IMR-90 (cell line): ENCODE measurements at regions not wholly inside any gene's neighbourhood (a gene's known extent, or its start where the extent isn't known, plus 50 kb on each side); places are given as distances from the start of the nearest gene placed in this dataset.

Source experiments
- ATAC-seq: fragments of 200-7000 bp; cut with Tn5 transposase; 2 replicates; pipeline ENCODE4 v1.9.1; 2020; ENCODE audit warnings: low read depth, mild to moderate bottlenecking, moderate library complexity
- BruUV-seq: library from RNA; stranded (reverse); fragments of 400-500 nt; replicated peaks from 2 replicates; lab custom pipeline; 2021; lab: Mats Ljungman, UMichigan
- CTCF ChIA-PET: fragments of 300-600 bp; formaldehyde crosslinking; extraction: SDS; loops from one replicate; lab custom pipeline; 2021; ENCODE audit warnings: antibody characterized with exemption; lab: Yijun Ruan, JAX
- POLR2A ChIA-PET: fragments of 300-600 bp; sonication (Branson Sonifier 250); formaldehyde crosslinking; loops from one replicate; lab custom pipeline; 2022; ENCODE audit warnings: antibody characterized with exemption; ENCODE audit not compliant: unreplicated experiment; lab: Charles Lee
- DNase-seq: peaks from one replicate; pipeline ENCODE4 v3.0.0; 2013
- H2AFZ ChIP-seq: replicated peaks from 2 replicates; pipeline ENCODE3; 2013; ENCODE audit warnings: low read length, mild to moderate bottlenecking; ENCODE audit not compliant: poor library complexity
- H2AK5ac ChIP-seq: 2 replicates; pipeline ENCODE4 v1.6.1; 2013; ENCODE audit warnings: low read depth, low read length, inconsistent platforms
- H2AK9ac ChIP-seq: replicated peaks from 2 replicates; pipeline ENCODE3; 2013; ENCODE audit warnings: mild to moderate bottlenecking, low read depth, low read length, moderate library complexity; ENCODE audit not compliant: poor library complexity
- H2BK120ac ChIP-seq: 2 replicates; pipeline ENCODE4 v1.6.1; 2013; ENCODE audit warnings: low read depth, low read length, inconsistent platforms
- H2BK15ac ChIP-seq: 3 replicates; pipeline ENCODE4 v1.6.1; 2013; ENCODE audit warnings: low read depth, low read length, inconsistent platforms
- H2BK20ac ChIP-seq: 2 replicates; pipeline ENCODE4 v1.6.1; 2013; ENCODE audit warnings: low read depth, mild to moderate bottlenecking, inconsistent platforms, low read length, moderate library complexity
- H2BK5ac ChIP-seq: 2 replicates; pipeline ENCODE4 v1.6.1; 2013; ENCODE audit warnings: mild to moderate bottlenecking, low read depth, low read length, inconsistent platforms; ENCODE audit not compliant: poor library complexity, severe bottlenecking
- H3K14ac ChIP-seq: replicated peaks from 2 replicates; pipeline ENCODE4 v1.6.1; 2013; ENCODE audit warnings: low read depth, low read length, inconsistent platforms
- H3K18ac ChIP-seq: 2 replicates; pipeline ENCODE4 v1.6.1; 2013; ENCODE audit warnings: low read depth, low read length, control low read depth
- H3K23ac ChIP-seq: 2 replicates; pipeline ENCODE4 v1.6.1; 2013; ENCODE audit warnings: low read depth, low read length, inconsistent platforms
- H3K27ac ChIP-seq: 2 replicates; pipeline ENCODE4 v1.5.1; 2013; ENCODE audit warnings: mild to moderate bottlenecking, control low read depth, low read length; ENCODE audit not compliant: insufficient read depth
- H3K27me3 ChIP-seq: 2 replicates; pipeline ENCODE4 v1.6.1; 2013; ENCODE audit warnings: low read length; ENCODE audit not compliant: control insufficient read depth, insufficient read depth
- H3K36me3 ChIP-seq: 2 replicates; pipeline ENCODE4 v1.6.1; 2013; ENCODE audit warnings: low read length, mixed read lengths; ENCODE audit not compliant: control insufficient read depth, insufficient read depth
- H3K4ac ChIP-seq: 2 replicates; pipeline ENCODE4 v1.6.1; 2013; ENCODE audit warnings: low read depth, low read length, inconsistent platforms
- H3K4me1 ChIP-seq: 2 replicates; pipeline ENCODE4 v1.6.1; 2013; ENCODE audit warnings: low read length, mixed read lengths; ENCODE audit not compliant: control insufficient read depth, insufficient read depth
- H3K4me2 ChIP-seq: 2 replicates; pipeline ENCODE4 v1.6.1; 2013; ENCODE audit warnings: low read depth, mild to moderate bottlenecking, control low read depth, low read length, moderate library complexity
- H3K4me3 ChIP-seq: 2 replicates; pipeline ENCODE4 v1.5.1; 2013; ENCODE audit warnings: low read depth, mild to moderate bottlenecking, control low read depth, low read length, moderate library complexity; ENCODE audit not compliant: insufficient read depth
- H3K56ac ChIP-seq: 2 replicates; pipeline ENCODE4 v1.6.1; 2013; ENCODE audit warnings: low read length, inconsistent platforms; ENCODE audit not compliant: insufficient read depth; ENCODE audit errors: extremely low read depth
- H3K79me1 ChIP-seq, 2 experiments: 2 replicates each; pipeline ENCODE4 v1.6.1; 2013; ENCODE audit warnings: low read length in 2 of 2, inconsistent platforms in 1 of 2, low read depth in 1 of 2
- H3K9ac ChIP-seq: 2 replicates; pipeline ENCODE4 v1.6.1; 2013; ENCODE audit warnings: low read depth, low read length, control low read depth
- H3K9me1 ChIP-seq: 2 replicates; pipeline ENCODE4 v1.6.1; 2013; ENCODE audit warnings: low read length, inconsistent platforms; ENCODE audit not compliant: insufficient read depth
- H3K9me3 ChIP-seq: 2 replicates; pipeline ENCODE4 v1.6.1; 2013; ENCODE audit warnings: low read length; ENCODE audit not compliant: control insufficient read depth, insufficient read depth
- H4K20me1 ChIP-seq: 2 replicates; pipeline ENCODE4 v1.6.1; 2013; ENCODE audit warnings: low read length, inconsistent platforms; ENCODE audit not compliant: insufficient read depth
- H4K5ac ChIP-seq: 2 replicates; pipeline ENCODE4 v1.6.1; 2013; ENCODE audit warnings: mild to moderate bottlenecking, low read depth, low read length, control low read depth
- H4K8ac ChIP-seq, 2 experiments: 2 replicates each; pipeline ENCODE4 v1.6.1; 2013; ENCODE audit warnings: low read depth in 2 of 2, low read length in 2 of 2, control low read depth in 1 of 2, inconsistent platforms in 1 of 2
- H4K91ac ChIP-seq: 2 replicates; pipeline ENCODE4 v1.6.1; 2013; ENCODE audit warnings: low read depth, low read length, inconsistent platforms; ENCODE audit not compliant: insufficient read depth
- BHLHE40 ChIP-seq: fragments of 150-350 bp; IDR thresholded peaks from 2 replicates; pipeline ENCODE4 v1.6.1; 2016; ENCODE audit warnings: mild to moderate bottlenecking, low read depth, low read length
- CEBPB ChIP-seq: IDR thresholded peaks from 2 replicates; pipeline ENCODE4 v1.6.1; 2012; ENCODE audit warnings: low read depth, low read length, improper control_type of control experiment
- CHD1 ChIP-seq: IDR thresholded peaks from 2 replicates; pipeline ENCODE4 v1.6.1; 2012; ENCODE audit warnings: low read depth, low read length, improper control_type of control experiment
- CTCF ChIP-seq: conservative IDR thresholded peaks from 2 replicates; pipeline ENCODE4 v1.5.1; 2012; ENCODE audit warnings: mild to moderate bottlenecking, low read depth, low read length, improper control_type of control experiment
- ELK1 ChIP-seq: fragments of 150-350 bp; IDR thresholded peaks from 2 replicates; pipeline ENCODE4 v1.6.1; 2016; ENCODE audit warnings: low read depth, mild to moderate bottlenecking, low read length, moderate library complexity, borderline replicate concordance
- FOS ChIP-seq: fragments of 150-350 bp; IDR thresholded peaks from 2 replicates; pipeline ENCODE4 v1.6.1; 2016; ENCODE audit warnings: low read depth, low read length
- MAFK ChIP-seq: IDR thresholded peaks from 2 replicates; pipeline ENCODE4 v1.6.1; 2012; ENCODE audit warnings: low read depth, low read length, improper control_type of control experiment
- MAZ ChIP-seq: IDR thresholded peaks from 2 replicates; pipeline ENCODE4 v1.6.1; 2012; ENCODE audit warnings: low read depth, mild to moderate bottlenecking, low read length, improper control_type of control experiment, moderate library complexity, borderline replicate concordance
- MXI1 ChIP-seq: IDR thresholded peaks from 2 replicates; pipeline ENCODE4 v1.6.1; 2012; ENCODE audit warnings: low read depth, mild to moderate bottlenecking, low read length, moderate library complexity, borderline replicate concordance
- NFE2L2 ChIP-seq: fragments of 150-350 bp; IDR thresholded peaks from 2 replicates; pipeline ENCODE4 v1.6.1; 2016; ENCODE audit warnings: low read depth, mild to moderate bottlenecking, low read length
- POLR2A ChIP-seq: IDR thresholded peaks from 2 replicates; pipeline ENCODE4 v1.6.1; 2012; ENCODE audit warnings: mild to moderate bottlenecking, low read depth, low read length
- RAD21 ChIP-seq: IDR thresholded peaks from 2 replicates; pipeline ENCODE4 v1.6.1; 2012; ENCODE audit warnings: low read length, improper control_type of control experiment
- RCOR1 ChIP-seq: IDR thresholded peaks from 2 replicates; pipeline ENCODE4 v1.6.1; 2012; ENCODE audit warnings: mild to moderate bottlenecking, low read length, improper control_type of control experiment; ENCODE audit not compliant: insufficient replicate concordance
- RFX5 ChIP-seq: IDR thresholded peaks from 2 replicates; pipeline ENCODE4 v1.8.0; 2012; ENCODE audit warnings: low read depth, mild to moderate bottlenecking, low read length, moderate library complexity
- SMC3 ChIP-seq: fragments of 150-350 bp; IDR thresholded peaks from 2 replicates; pipeline ENCODE4 v1.6.1; 2016; ENCODE audit warnings: low read depth, mild to moderate bottlenecking, antibody characterized with exemption, low read length, moderate library complexity
- USF2 ChIP-seq: fragments of 150-350 bp; IDR thresholded peaks from 2 replicates; pipeline ENCODE4 v1.6.1; 2017; ENCODE audit warnings: mild to moderate bottlenecking, antibody characterized with exemption, low read length, low read depth
- WGBS, 2 experiments: methylation state at CpG; one replicate each; pipeline versions ENCODE4 v1.1.5 to v1.1.7; 2013; ENCODE audit warnings: missing lambda C conversion rate in 2 of 2; ENCODE audit not compliant: insufficient read length in 1 of 2; ENCODE audit errors: extremely low coverage in 2 of 2; 5-methylcytosine and 5-hydroxymethylcytosine counted together
- dilution Hi-C: fragments of 300-500 bp; cut with HindIII; formaldehyde crosslinking; loops from one replicate; pipeline ENCODE4 v1.14.3; 2018; ENCODE audit warnings: low sequenced_read_pairs; ENCODE audit not compliant: unreplicated experiment
- in situ Hi-C: fragments of 300-500 bp; cut with MboI; formaldehyde crosslinking; loops from 3 replicates; pipeline ENCODE4 v1.14.3; 2019; ENCODE audit warnings: low sequenced_read_pairs, inconsistent platforms, mixed read lengths
- intact Hi-C: fragments of 100-400 bp; cut with micrococcal nuclease; formaldehyde crosslinking; loops from 2 replicates; pipeline ENCODE4 v1.10.0; 2022

GRCh38 chr4:14668296-14668695, 334.0 kb upstream of the CPEB2 start:
- intact Hi-C loops (no loop called here), in situ Hi-C loops (no loop called here), dilution Hi-C loops (no loop called here)
- WGBS, 2 experiments: no CpG with 5 or more reads among the region's 1 CpG
- no peak overlapping the region for H2AFZ ChIP-seq
- H3K9me3 ChIP-seq: peaks cover 6% of the 10 kb centered on the region; the same call in 1 of the 2 replicates
- no peaks in the 10 kb centered on the region for H3K9me1 ChIP-seq
- H3K79me1 ChIP-seq: no peaks in the 10 kb centered on the region
- no peak for TF ChIP-seq CHD1
- TF ChIP-seq CEBPB: no peak
- TF ChIP-seq RFX5: no peak
- no peak for TF ChIP-seq RAD21
- TF ChIP-seq NFE2L2: no peak
- TF ChIP-seq USF2: no peak
- no peak for TF ChIP-seq MXI1
- TF ChIP-seq POLR2A: no peak
- TF ChIP-seq SMC3: no peak
- no peak for TF ChIP-seq MAFK
- TF ChIP-seq FOS: no peak
- no peak for TF ChIP-seq CTCF
- no peak for TF ChIP-seq MAZ
- TF ChIP-seq BHLHE40: no peak
- no peak for TF ChIP-seq ELK1
- TF ChIP-seq RCOR1: no peak
- H3K27me3 ChIP-seq: no peaks in the 10 kb centered on the region
- no peak overlapping the region for H2BK5ac ChIP-seq
- ChIA-PET POLR2A (no interaction called here), CTCF (no interaction called here)
- no peak overlapping the region for H3K4me2 ChIP-seq
- H4K91ac ChIP-seq: no peak overlapping the region
- H3K18ac ChIP-seq: no peak overlapping the region
- no peak overlapping the region for H3K27ac ChIP-seq
- no peak overlapping the region for H3K4me3 ChIP-seq
- no peak overlapping the region for H3K23ac ChIP-seq
- H3K56ac ChIP-seq: no peak overlapping the region
- no peak overlapping the region for H4K8ac ChIP-seq
- H2AK5ac ChIP-seq: no peak overlapping the region
- no peak overlapping the region for H3K9ac ChIP-seq
- H3K4me1 ChIP-seq: no peaks in the 10 kb centered on the region
- H2BK120ac ChIP-seq: no peak overlapping the region
- no peak overlapping the region for H4K5ac ChIP-seq
- H3K4ac ChIP-seq: no peak overlapping the region
- no peak for ATAC-seq
- no TSS peak for BruUV-seq
- H2AK9ac ChIP-seq: no peak overlapping the region
- no peak overlapping the region for H2BK20ac ChIP-seq
- no peak for DNase-seq
- H3K36me3 ChIP-seq: no peaks in the 10 kb centered on the region
- no peak overlapping the region for H2BK15ac ChIP-seq
- H4K20me1 ChIP-seq: no peaks in the 10 kb centered on the region
- no peak overlapping the region for H3K14ac ChIP-seq
